ENCODE measurements at regions not wholly inside any gene's neighbourhood (a gene's known extent, or its start where the extent isn't known, plus 50 kb on each side); places are given as distances from the start of the nearest gene placed in this dataset.

- Histone ChIP-seq H3K4me2 (ENCODE audit: low read length) (no peak overlapping the region), H3K9me2 (ENCODE audit: insufficient read depth, low read length) (no peaks in the 10 kb centered on the region), H3K27ac (ENCODE audit: low read length) (no peak overlapping the region), H3K4me3 (ENCODE audit: low read length) (no peak overlapping the region), H3K9me3 (ENCODE audit: low read length) (no peaks in the 10 kb centered on the region), H3K27me3 (ENCODE audit: insufficient read depth, low read depth, low read length) (no peaks in the 10 kb centered on the region), H3F3A (ENCODE audit: insufficient read depth, low read length, poor library complexity, severe bottlenecking) (no peaks in the 10 kb centered on the region), H3K79me2 (replicated peaks; ENCODE audit: insufficient read depth, low read length) (no peaks in the 10 kb centered on the region), H3K36me3 (ENCODE audit: insufficient read depth, low read length) (no peaks in the 10 kb centered on the region), H2AFZ (ENCODE audit: low read depth, low read length) (no peak overlapping the region), H3K9ac (ENCODE audit: low read length) (no peak overlapping the region), H4K20me1 (ENCODE audit: insufficient read depth) (no peaks in the 10 kb centered on the region)
- no peak for TF ChIP-seq TAF1 (IDR thresholded peaks at IDR 0.05; ENCODE audit: low read depth)
- no peak for TF ChIP-seq EP300 (conservative IDR thresholded peaks at IDR 0.05; ENCODE audit: poor library complexity, severe bottlenecking)
- TF ChIP-seq SMC3 (conservative IDR thresholded peaks at IDR 0.05; ENCODE audit: poor library complexity), result no peak
- no peak for TF ChIP-seq REST (IDR thresholded peaks at IDR 0.05; ENCODE audit: borderline replicate concordance)
- TF ChIP-seq CTCF (IDR thresholded peaks at IDR 0.05; ENCODE audit: poor library complexity, severe bottlenecking), result no peak
- TF ChIP-seq RAD21 (conservative IDR thresholded peaks at IDR 0.05), result no peak
- no peak for TF ChIP-seq POLR2AphosphoS5 (IDR thresholded peaks at IDR 0.05)
- TF ChIP-seq EZH2 (IDR thresholded peaks at IDR 0.05; ENCODE audit: borderline replicate concordance, insufficient read depth, low read length, poor library complexity, severe bottlenecking), result no peak
- no peak for TF ChIP-seq MXI1 (conservative IDR thresholded peaks at IDR 0.05; ENCODE audit: poor library complexity, severe bottlenecking)
Observed at GRCh38 chr1:30183006-30183405, 540.4 kb downstream of the MATN1 start.

- no peaks in the 10 kb centered on the region for H3K36me3 ChIP-seq (ENCODE audit: insufficient read depth, low read length)
- H3K27me3 ChIP-seq (ENCODE audit: insufficient read depth, low read depth, low read length), result no peaks in the 10 kb centered on the region
- no peaks in the 10 kb centered on the region for H3K79me2 ChIP-seq (replicated peaks; ENCODE audit: insufficient read depth, low read length)
- no peaks in the 10 kb centered on the region for H3K9me3 ChIP-seq (ENCODE audit: low read length)
- H3K4me2 ChIP-seq (ENCODE audit: low read length), result no peak overlapping the region
- no peak for TF ChIP-seq RAD21 (conservative IDR thresholded peaks at IDR 0.05)
- TF ChIP-seq MXI1 (conservative IDR thresholded peaks at IDR 0.05; ENCODE audit: poor library complexity, severe bottlenecking), result no peak
- TF ChIP-seq REST (IDR thresholded peaks at IDR 0.05; ENCODE audit: borderline replicate concordance), result no peak
- no peak for TF ChIP-seq CTCF (IDR thresholded peaks at IDR 0.05; ENCODE audit: poor library complexity, severe bottlenecking)
- no peak for TF ChIP-seq SMC3 (conservative IDR thresholded peaks at IDR 0.05; ENCODE audit: poor library complexity)
- no peak for TF ChIP-seq POLR2AphosphoS5 (IDR thresholded peaks at IDR 0.05)
- TF ChIP-seq EZH2 (IDR thresholded peaks at IDR 0.05; ENCODE audit: borderline replicate concordance, insufficient read depth, low read length, poor library complexity, severe bottlenecking), result no peak
- TF ChIP-seq TAF1 (IDR thresholded peaks at IDR 0.05; ENCODE audit: low read depth), result no peak
- no peak for TF ChIP-seq EP300 (conservative IDR thresholded peaks at IDR 0.05; ENCODE audit: poor library complexity, severe bottlenecking)
- no peaks in the 10 kb centered on the region for H3K9me2 ChIP-seq (ENCODE audit: insufficient read depth, low read length)
- no peak overlapping the region for H3K9ac ChIP-seq (ENCODE audit: low read length)
- H4K20me1 ChIP-seq (ENCODE audit: insufficient read depth), result no peaks in the 10 kb centered on the region
- no peak overlapping the region for H3K27ac ChIP-seq (ENCODE audit: low read length)
- H2AFZ ChIP-seq (ENCODE audit: low read depth, low read length), result no peak overlapping the region
- no peak overlapping the region for H3K4me3 ChIP-seq (ENCODE audit: low read length)
- no peaks in the 10 kb centered on the region for H3F3A ChIP-seq (ENCODE audit: insufficient read depth, low read length, poor library complexity, severe bottlenecking)
Observed at GRCh38 chr1:30179942-30180543, 543.3 kb downstream of the MATN1 start.

Data from neural cell (in vitro differentiated cells).